ENCODE measurements at regions not wholly inside any gene's neighbourhood (a gene's known extent, or its start where the extent isn't known, plus 50 kb on each side); places are given as distances from the start of the nearest gene placed in this dataset.

GRCh38 chr12:46571608-46572007, 199.0 kb upstream of the SLC38A2 start:
- TF ChIP-seq CTCF (IDR thresholded peaks at IDR 0.05) (no peak), POLR2AphosphoS5 (IDR thresholded peaks at IDR 0.05) (no peak)

All from upper lobe of left lung (tissue), 4 donors.